ENCODE measurements at regions not wholly inside any gene's neighbourhood (a gene's known extent, or its start where the extent isn't known, plus 50 kb on each side); places are given as distances from the start of the nearest gene placed in this dataset.

DNA sequence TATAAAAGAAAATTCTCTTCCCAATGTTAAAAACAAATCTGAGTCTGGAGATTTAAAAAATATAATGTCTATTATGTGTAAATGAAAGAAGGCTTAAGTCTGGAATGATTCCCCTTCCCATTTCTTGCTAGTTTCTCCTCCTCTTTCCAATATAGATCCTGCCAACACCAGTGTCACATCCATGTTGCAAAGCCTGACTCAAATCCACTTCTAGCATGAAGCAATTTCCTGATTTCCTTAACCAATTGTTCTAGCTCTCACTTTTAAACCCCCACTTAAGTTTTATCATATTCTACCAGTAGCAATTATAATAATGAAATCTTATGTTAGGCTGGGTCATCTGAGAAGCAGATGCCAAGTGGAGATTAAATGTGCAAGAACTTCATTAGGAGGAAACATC is 100.1 kb upstream of the SEC61G start:
- Mint-ChIP-seq H3K27me3 (ENCODE audit: insufficient read depth) (peaks cover 15% of the 10 kb centered on the region), H3K4me1 (ENCODE audit: low read depth) (peaks cover 23% of the 10 kb centered on the region), H3K4me3 (no peak overlapping the region), H3K9me3 (no peaks in the 10 kb centered on the region), H3K27ac (no peak overlapping the region), H3K36me3 (ENCODE audit: low read depth) (peaks cover 11% of the 10 kb centered on the region)
- TF ChIP-seq, protein P1, sequence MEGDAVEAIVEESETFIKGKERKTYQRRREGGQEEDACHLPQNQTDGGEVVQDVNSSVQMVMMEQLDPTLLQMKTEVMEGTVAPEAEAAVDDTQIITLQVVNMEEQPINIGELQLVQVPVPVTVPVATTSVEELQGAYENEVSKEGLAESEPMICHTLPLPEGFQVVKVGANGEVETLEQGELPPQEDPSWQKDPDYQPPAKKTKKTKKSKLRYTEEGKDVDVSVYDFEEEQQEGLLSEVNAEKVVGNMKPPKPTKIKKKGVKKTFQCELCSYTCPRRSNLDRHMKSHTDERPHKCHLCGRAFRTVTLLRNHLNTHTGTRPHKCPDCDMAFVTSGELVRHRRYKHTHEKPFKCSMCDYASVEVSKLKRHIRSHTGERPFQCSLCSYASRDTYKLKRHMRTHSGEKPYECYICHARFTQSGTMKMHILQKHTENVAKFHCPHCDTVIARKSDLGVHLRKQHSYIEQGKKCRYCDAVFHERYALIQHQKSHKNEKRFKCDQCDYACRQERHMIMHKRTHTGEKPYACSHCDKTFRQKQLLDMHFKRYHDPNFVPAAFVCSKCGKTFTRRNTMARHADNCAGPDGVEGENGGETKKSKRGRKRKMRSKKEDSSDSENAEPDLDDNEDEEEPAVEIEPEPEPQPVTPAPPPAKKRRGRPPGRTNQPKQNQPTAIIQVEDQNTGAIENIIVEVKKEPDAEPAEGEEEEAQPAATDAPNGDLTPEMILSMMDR (IDR thresholded peaks at IDR 0.05), result no peak
- no peak for DNase-seq

DNA sequence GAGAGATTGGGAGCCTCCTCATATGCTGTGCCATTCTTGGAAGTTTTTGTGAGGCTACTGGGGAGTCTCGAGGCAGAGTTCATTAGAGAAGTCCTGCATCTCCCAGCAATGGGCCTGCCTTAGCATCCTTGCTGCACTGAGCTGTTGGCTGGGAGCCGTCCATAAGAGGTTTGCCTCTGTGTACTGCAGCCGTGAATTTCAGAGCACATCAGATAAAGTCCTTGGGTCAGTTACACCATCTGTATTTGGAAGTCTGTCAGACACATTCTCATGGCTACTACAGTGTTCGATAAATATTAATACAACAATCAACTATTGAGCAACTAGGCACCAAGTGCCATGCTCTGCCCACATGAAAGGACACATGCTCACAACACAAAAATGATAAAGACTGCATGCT is 100.5 kb upstream of the SEC61G start:
- Mint-ChIP-seq H3K9me3 (no peaks in the 10 kb centered on the region), H3K36me3 (ENCODE audit: low read depth) (peaks cover 8% of the 10 kb centered on the region), H3K4me3 (no peak overlapping the region), H3K27ac (no peak overlapping the region), H3K4me1 (ENCODE audit: low read depth) (peaks cover 23% of the 10 kb centered on the region), H3K27me3 (ENCODE audit: insufficient read depth) (peaks cover 10% of the 10 kb centered on the region)
- DNase-seq, result no peak
- TF ChIP-seq, protein P1 (IDR thresholded peaks at IDR 0.05), result no peak

GRCh38 chr7:54860003-54860775 is 101.2 kb upstream of the SEC61G start:
- H3K4me1 Mint-ChIP-seq (ENCODE audit: low read depth), result peaks cover 23% of the 10 kb centered on the region
- peaks cover 5% of the 10 kb centered on the region; the same call in 1 of the 2 replicates for H3K36me3 Mint-ChIP-seq (ENCODE audit: low read depth)
- no peak for DNase-seq
- no peaks in the 10 kb centered on the region for H3K9me3 Mint-ChIP-seq
- peaks cover 9% of the 10 kb centered on the region for H3K27me3 Mint-ChIP-seq (ENCODE audit: insufficient read depth)
- no peak overlapping the region for H3K27ac Mint-ChIP-seq
- H3K4me3 Mint-ChIP-seq, result no peak overlapping the region
- TF ChIP-seq, protein P1 (IDR thresholded peaks at IDR 0.05), result no peak

- DNase-seq, result no peak
- peaks cover 5% of the 10 kb centered on the region; the same call in 1 of the 2 replicates for H3K36me3 Mint-ChIP-seq (ENCODE audit: low read depth)
- peaks cover 23% of the 10 kb centered on the region for H3K4me1 Mint-ChIP-seq (ENCODE audit: low read depth)
- peaks cover 9% of the 10 kb centered on the region for H3K27me3 Mint-ChIP-seq (ENCODE audit: insufficient read depth)
- H3K9me3 Mint-ChIP-seq, result no peaks in the 10 kb centered on the region
- H3K4me3 Mint-ChIP-seq, result no peak overlapping the region
- TF ChIP-seq, protein P1 (IDR thresholded peaks at IDR 0.05), result peak; percentile 47
- H3K27ac Mint-ChIP-seq, result no peak overlapping the region
Observed at GRCh38 chr7:54860843-54861242, 101.8 kb upstream of the SEC61G start.

- no peak for DNase-seq
- Mint-ChIP-seq H3K4me1 (ENCODE audit: low read depth) (peaks cover 13% of the 10 kb centered on the region), H3K27ac (no peak overlapping the region), H3K9me3 (no peaks in the 10 kb centered on the region), H3K27me3 (ENCODE audit: insufficient read depth) (peaks cover 2% of the 10 kb centered on the region; the same call in 1 of the 2 replicates), H3K36me3 (ENCODE audit: low read depth) (no peaks in the 10 kb centered on the region), H3K4me3 (no peak overlapping the region)
- TF ChIP-seq, protein P1 (IDR thresholded peaks at IDR 0.05), result no peak
Observed at GRCh38 chr7:54864663-54865062, 105.7 kb upstream of the SEC61G start.

All from HFFc6 (cell line).